Right atrium auricular region (tissue), 2 donors: ENCODE measurements at regions not wholly inside any gene's neighbourhood (a gene's known extent, or its start where the extent isn't known, plus 50 kb on each side); places are given as distances from the start of the nearest gene placed in this dataset.

Experiments used
- DNase-seq: peaks from one replicate; pipeline ENCODE4 v3.0.0-alpha.2; 2019; ENCODE audit warnings: low spot score
- H3K27ac ChIP-seq, 2 donors: fragments of 200-600 bp; sonication (generic); 1 replicate in 1 of 2; 2 replicates in 1 of 2; pipeline ENCODE4 v1.5.1; 2016 to 2019
- H3K27me3 ChIP-seq, 2 donors: fragments of 200-600 bp; sonication (generic); one replicate each; pipeline versions ENCODE4 v1.5.1 to v1.6.0; 2017 to 2019
- H3K36me3 ChIP-seq: fragments of 200-600 bp; sonication (generic); one replicate; pipeline ENCODE4 v1.5.1; 2016
- H3K4me1 ChIP-seq, 2 donors: fragments of 200-600 bp; sonication (generic); one replicate each; pipeline versions ENCODE4 v1.5.1 to v1.6.0; 2017 to 2019
- H3K4me3 ChIP-seq, 2 donors: fragments of 200-600 bp; sonication (generic); 1 replicate in 1 of 2; 2 replicates in 1 of 2; pipeline ENCODE4 v1.5.1; 2017 to 2019; ENCODE audit warnings: mild to moderate bottlenecking in 1 of 2, moderate library complexity in 1 of 2
- H3K9me3 ChIP-seq, 2 donors: fragments of 200-600 bp; sonication (generic); one replicate each; pipeline ENCODE4 v1.5.1; 2019
- TF ChIP-seq, protein P1 (sequence below), 2 donors: fragments of 200-600 bp; sonication (generic); IDR thresholded peaks; one replicate each; pipeline ENCODE4 v1.5.1; 2019; ENCODE audit warnings: antibody characterized with exemption in 2 of 2

DNA sequence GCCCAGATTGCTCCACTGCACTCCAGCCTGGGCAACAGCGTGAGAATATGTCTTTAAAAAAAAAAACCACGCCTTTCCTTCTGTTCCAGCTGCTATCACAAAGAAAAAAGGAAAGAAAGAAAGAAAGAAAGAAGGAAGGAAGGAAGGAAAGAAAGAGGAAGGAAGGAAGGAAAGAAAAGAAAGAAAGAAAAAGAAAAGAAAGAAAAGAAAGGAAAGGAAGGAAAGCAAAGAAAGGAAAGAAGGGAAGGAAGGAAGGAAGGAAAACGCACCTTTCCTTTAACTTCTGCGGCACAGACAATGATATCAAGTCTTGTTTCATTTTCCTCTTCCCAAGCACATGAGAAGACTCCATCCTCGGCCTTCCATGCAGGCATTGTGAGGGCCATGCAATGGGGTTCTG lies 107.4 kb upstream of the NOCT start:
- peaks cover 0 to 30% of the 10 kb centered on the region in 2 donors for H3K4me1 ChIP-seq
- DNase-seq, result no peak
- H3K27me3 ChIP-seq, result no peaks in the 10 kb centered on the region
- no peak overlapping the region for H3K4me3 ChIP-seq
- TF ChIP-seq, protein P1, sequence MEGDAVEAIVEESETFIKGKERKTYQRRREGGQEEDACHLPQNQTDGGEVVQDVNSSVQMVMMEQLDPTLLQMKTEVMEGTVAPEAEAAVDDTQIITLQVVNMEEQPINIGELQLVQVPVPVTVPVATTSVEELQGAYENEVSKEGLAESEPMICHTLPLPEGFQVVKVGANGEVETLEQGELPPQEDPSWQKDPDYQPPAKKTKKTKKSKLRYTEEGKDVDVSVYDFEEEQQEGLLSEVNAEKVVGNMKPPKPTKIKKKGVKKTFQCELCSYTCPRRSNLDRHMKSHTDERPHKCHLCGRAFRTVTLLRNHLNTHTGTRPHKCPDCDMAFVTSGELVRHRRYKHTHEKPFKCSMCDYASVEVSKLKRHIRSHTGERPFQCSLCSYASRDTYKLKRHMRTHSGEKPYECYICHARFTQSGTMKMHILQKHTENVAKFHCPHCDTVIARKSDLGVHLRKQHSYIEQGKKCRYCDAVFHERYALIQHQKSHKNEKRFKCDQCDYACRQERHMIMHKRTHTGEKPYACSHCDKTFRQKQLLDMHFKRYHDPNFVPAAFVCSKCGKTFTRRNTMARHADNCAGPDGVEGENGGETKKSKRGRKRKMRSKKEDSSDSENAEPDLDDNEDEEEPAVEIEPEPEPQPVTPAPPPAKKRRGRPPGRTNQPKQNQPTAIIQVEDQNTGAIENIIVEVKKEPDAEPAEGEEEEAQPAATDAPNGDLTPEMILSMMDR (IDR thresholded peaks at IDR 0.05), result no peak
- no peaks in the 10 kb centered on the region for H3K9me3 ChIP-seq
- no peaks in the 10 kb centered on the region for H3K36me3 ChIP-seq
- no peak overlapping the region for H3K27ac ChIP-seq

DNA sequence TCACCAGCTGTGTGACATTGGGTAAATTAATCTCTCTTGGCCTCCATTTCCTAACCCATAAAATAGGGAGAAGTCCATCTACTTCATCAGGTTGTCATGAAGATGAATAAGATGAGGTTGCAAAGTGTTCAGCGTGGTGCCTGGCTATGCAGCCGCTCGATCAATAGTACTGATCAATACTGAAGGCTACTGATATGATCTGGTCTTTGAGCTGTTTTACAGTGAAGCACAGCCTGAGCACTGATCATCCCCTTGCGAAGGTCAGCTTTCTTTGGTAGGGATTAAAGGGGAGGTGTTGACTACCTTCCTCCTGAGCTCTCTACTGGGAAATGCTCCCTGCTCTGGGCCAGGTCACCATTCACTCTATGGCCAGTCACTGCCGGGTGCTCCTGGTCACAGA lies 108.4 kb upstream of the NOCT start:
- no peak overlapping the region for H3K4me3 ChIP-seq
- no peaks in the 10 kb centered on the region for H3K9me3 ChIP-seq
- DNase-seq, result no peak
- H3K27ac ChIP-seq, result no peak overlapping the region
- H3K27me3 ChIP-seq, result no peaks in the 10 kb centered on the region
- no peaks in the 10 kb centered on the region for H3K36me3 ChIP-seq
- TF ChIP-seq, protein P1 (IDR thresholded peaks at IDR 0.05), result no peak
- peaks cover 0 to 25% of the 10 kb centered on the region in 2 donors for H3K4me1 ChIP-seq

DNA sequence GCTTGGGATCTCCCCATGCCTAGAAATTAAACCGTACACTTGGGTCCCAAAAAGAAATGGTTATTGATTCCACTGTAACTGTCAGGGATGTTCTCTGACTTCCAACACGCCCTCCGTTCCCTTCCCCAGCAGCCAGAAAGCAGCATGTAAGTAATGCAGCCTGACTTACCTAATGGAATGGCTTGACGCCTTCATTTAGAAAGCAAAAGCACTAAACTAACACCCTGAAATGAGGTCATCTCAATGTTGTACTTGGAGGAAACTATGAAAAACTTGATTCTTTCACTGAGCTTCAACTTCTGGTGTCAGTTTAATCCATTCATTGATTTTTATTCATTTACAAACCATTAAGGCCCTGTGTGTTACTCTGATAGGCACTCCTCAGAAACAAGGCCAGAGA lies 110.8 kb upstream of the NOCT start:
- TF ChIP-seq, protein P1 (IDR thresholded peaks at IDR 0.05), result no peak
- Histone ChIP-seq H3K4me1 (peaks cover 0 to under 1% of the 10 kb centered on the region in 2 donors), H3K27ac (no peak overlapping the region), H3K4me3 (no peak overlapping the region), H3K36me3 (no peaks in the 10 kb centered on the region), H3K9me3 (no peaks in the 10 kb centered on the region), H3K27me3 (no peaks in the 10 kb centered on the region)
- no peak for DNase-seq

DNA sequence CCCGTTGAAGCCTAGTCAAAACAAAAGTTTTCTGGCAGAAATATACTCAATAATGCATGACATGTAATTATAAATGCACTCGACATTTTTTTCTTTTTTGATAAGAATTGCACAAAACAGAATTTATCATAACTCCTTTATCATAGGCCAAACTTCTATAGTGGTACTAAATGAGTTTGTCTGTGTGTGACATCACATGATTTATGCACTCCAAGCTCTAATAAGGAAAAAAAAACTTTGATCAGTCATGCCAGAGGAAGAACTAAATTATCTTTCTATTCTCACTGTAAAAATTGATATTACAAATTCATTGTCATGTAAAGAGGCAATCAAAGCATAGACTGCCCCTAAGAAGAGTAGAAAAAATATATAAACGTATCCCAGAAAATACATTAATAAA lies 112.4 kb upstream of the NOCT start:
- no peaks in the 10 kb centered on the region for H3K27me3 ChIP-seq
- peaks cover 0 to 2% of the 10 kb centered on the region in 2 donors for H3K4me1 ChIP-seq
- H3K36me3 ChIP-seq, result no peaks in the 10 kb centered on the region
- no peak for DNase-seq
- H3K9me3 ChIP-seq, result no peaks in the 10 kb centered on the region
- H3K27ac ChIP-seq, result no peak overlapping the region
- H3K4me3 ChIP-seq, result no peak overlapping the region
- TF ChIP-seq, protein P1 (IDR thresholded peaks at IDR 0.05), result no peak

DNA sequence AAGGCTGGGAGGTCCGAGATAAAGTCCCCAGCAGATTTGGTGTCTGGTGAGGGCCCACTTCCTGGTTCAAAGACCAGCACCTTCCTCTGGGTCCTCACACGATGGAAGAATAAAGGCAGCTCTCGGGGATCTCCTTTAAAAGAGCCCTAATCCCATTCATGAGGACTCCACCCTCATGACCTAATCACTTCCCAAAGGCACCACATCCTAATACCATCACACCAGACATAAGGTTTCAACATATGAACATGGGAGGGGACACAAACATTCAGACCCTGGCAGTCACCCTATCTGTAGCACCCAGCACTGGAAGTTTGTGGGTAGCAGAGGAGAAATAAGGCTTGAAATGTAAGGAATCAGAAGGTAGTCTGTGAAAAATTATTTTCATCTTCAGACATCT lies 112.9 kb upstream of the NOCT start:
- Histone ChIP-seq H3K36me3 (no peaks in the 10 kb centered on the region), H3K4me1 (peaks cover 0 to 6% of the 10 kb centered on the region in 2 donors), H3K9me3 (no peaks in the 10 kb centered on the region), H3K4me3 (no peak overlapping the region), H3K27me3 (no peaks in the 10 kb centered on the region), H3K27ac (no peak overlapping the region)
- DNase-seq, result no peak
- TF ChIP-seq, protein P1 (IDR thresholded peaks at IDR 0.05), result no peak

DNA sequence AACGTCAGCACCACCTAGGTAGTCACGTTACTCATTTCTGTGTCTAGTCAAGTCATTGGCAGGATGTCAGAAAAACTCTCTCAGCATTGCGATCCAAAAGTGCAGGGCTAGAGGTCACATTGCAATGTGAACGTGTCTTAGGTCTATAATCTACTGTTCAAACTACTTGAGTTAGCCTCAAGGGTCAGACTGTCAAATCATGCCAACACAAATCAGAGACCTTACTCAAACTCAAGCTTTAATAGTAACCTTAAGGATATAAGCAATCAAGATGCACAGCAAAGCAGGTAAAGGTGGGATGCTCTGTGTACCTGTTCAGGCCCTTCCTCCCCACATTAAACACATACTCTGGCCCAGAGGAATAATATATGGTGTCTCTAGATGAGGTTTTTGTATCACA lies 114.4 kb upstream of the NOCT start:
- Histone ChIP-seq H3K27ac (no peak overlapping the region), H3K4me1 (peaks cover 0 to 13% of the 10 kb centered on the region in 2 donors), H3K4me3 (no peak overlapping the region), H3K36me3 (no peaks in the 10 kb centered on the region), H3K27me3 (no peaks in the 10 kb centered on the region), H3K9me3 (no peaks in the 10 kb centered on the region)
- no peak for DNase-seq
- TF ChIP-seq, protein P1 (IDR thresholded peaks at IDR 0.05), result no peak
